ENCODE measurements at regions not wholly inside any gene's neighbourhood (a gene's known extent, or its start where the extent isn't known, plus 50 kb on each side); places are given as distances from the start of the nearest gene placed in this dataset.

DNA sequence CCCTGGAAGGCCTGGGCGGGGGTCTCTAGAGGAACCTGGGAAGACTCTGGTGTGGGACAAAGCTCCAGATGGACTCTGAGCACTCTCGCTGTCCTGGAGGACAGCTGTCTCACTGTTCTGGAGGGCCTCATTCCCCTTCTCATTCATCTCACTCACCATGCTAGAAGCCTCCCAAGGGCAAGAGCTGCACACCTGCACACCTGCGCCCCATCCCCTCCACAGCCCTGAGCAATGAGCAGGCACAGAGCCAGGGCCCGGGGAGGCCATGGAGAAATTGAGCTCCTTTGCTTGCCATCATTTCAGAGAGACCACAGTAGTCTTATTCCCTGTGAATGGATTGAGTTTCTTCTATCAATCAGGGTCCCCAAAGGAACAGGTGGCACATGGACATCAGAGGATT lies 1168.5 kb downstream of the UQCRFS1 start:
- intact Hi-C loops (cut with micrococcal nuclease; ENCODE audit: unreplicated experiment) = no loop called here
- no TSS peak for BruUV-seq (replicated peaks)
- TF ChIP-seq, protein P1, sequence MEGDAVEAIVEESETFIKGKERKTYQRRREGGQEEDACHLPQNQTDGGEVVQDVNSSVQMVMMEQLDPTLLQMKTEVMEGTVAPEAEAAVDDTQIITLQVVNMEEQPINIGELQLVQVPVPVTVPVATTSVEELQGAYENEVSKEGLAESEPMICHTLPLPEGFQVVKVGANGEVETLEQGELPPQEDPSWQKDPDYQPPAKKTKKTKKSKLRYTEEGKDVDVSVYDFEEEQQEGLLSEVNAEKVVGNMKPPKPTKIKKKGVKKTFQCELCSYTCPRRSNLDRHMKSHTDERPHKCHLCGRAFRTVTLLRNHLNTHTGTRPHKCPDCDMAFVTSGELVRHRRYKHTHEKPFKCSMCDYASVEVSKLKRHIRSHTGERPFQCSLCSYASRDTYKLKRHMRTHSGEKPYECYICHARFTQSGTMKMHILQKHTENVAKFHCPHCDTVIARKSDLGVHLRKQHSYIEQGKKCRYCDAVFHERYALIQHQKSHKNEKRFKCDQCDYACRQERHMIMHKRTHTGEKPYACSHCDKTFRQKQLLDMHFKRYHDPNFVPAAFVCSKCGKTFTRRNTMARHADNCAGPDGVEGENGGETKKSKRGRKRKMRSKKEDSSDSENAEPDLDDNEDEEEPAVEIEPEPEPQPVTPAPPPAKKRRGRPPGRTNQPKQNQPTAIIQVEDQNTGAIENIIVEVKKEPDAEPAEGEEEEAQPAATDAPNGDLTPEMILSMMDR (IDR thresholded peaks at IDR 0.05; ENCODE audit: unreplicated experiment) = no peak
- no peaks in the 10 kb centered on the region for H3K36me3 Mint-ChIP-seq (ENCODE audit: insufficient read depth, unreplicated experiment)
- no peak overlapping the region for H3K4me3 Mint-ChIP-seq (ENCODE audit: low read depth, unreplicated experiment)
- DNase-seq = no peak
- no peaks in the 10 kb centered on the region for H3K4me1 Mint-ChIP-seq (ENCODE audit: low read depth, unreplicated experiment)
- CTCF ChIA-PET = no interaction called here
- H3K27me3 Mint-ChIP-seq (ENCODE audit: unreplicated experiment) = no peaks in the 10 kb centered on the region
- peaks cover 3% of the 10 kb centered on the region for H3K9me3 Mint-ChIP-seq (ENCODE audit: low read depth, unreplicated experiment)
- no peak overlapping the region for H3K27ac Mint-ChIP-seq (ENCODE audit: unreplicated experiment)

GRCh38 chr19:28042516-28042915 lies 1170.4 kb downstream of the UQCRFS1 start:
- Mint-ChIP-seq H3K4me1 (ENCODE audit: low read depth, unreplicated experiment) (no peaks in the 10 kb centered on the region), H3K36me3 (ENCODE audit: insufficient read depth, unreplicated experiment) (no peaks in the 10 kb centered on the region), H3K4me3 (ENCODE audit: low read depth, unreplicated experiment) (no peak overlapping the region), H3K9me3 (ENCODE audit: low read depth, unreplicated experiment) (peaks cover 3% of the 10 kb centered on the region), H3K27ac (ENCODE audit: unreplicated experiment) (no peak overlapping the region), H3K27me3 (ENCODE audit: unreplicated experiment) (no peaks in the 10 kb centered on the region)
- TF ChIP-seq, protein P1 (IDR thresholded peaks at IDR 0.05; ENCODE audit: unreplicated experiment) = no peak
- CTCF ChIA-PET = no interaction called here
- intact Hi-C loops (cut with micrococcal nuclease; ENCODE audit: unreplicated experiment) = no loop called here
- BruUV-seq (replicated peaks) = no TSS peak
- DNase-seq = no peak

GRCh38 chr19:28039677-28040381 lies 1173.1 kb downstream of the UQCRFS1 start:
- no peak for DNase-seq
- Mint-ChIP-seq H3K36me3 (ENCODE audit: insufficient read depth, unreplicated experiment) (no peaks in the 10 kb centered on the region), H3K4me3 (ENCODE audit: low read depth, unreplicated experiment) (no peak overlapping the region), H3K9me3 (ENCODE audit: low read depth, unreplicated experiment) (peaks cover 9% of the 10 kb centered on the region), H3K4me1 (ENCODE audit: low read depth, unreplicated experiment) (no peaks in the 10 kb centered on the region), H3K27me3 (ENCODE audit: unreplicated experiment) (no peaks in the 10 kb centered on the region), H3K27ac (ENCODE audit: unreplicated experiment) (no peak overlapping the region)
- TF ChIP-seq, protein P1 (IDR thresholded peaks at IDR 0.05; ENCODE audit: unreplicated experiment) = no peak
- intact Hi-C loops (cut with micrococcal nuclease; ENCODE audit: unreplicated experiment) = no loop called here
- no TSS peak for BruUV-seq (replicated peaks)
- CTCF ChIA-PET = no interaction called here

- CTCF ChIA-PET = no interaction called here
- intact Hi-C loops (cut with micrococcal nuclease; ENCODE audit: unreplicated experiment) = no loop called here
- no peaks in the 10 kb centered on the region for H3K27me3 Mint-ChIP-seq (ENCODE audit: unreplicated experiment)
Measured at GRCh38 chr19:28037186-28037585, 1175.8 kb downstream of the UQCRFS1 start.

More at GRCh38 chr19:28037186-28037585, 1175.8 kb downstream of the UQCRFS1 start:
- no peak for DNase-seq
- TF ChIP-seq, protein P1 (IDR thresholded peaks at IDR 0.05; ENCODE audit: unreplicated experiment) = no peak
- peaks cover 6% of the 10 kb centered on the region for H3K9me3 Mint-ChIP-seq (ENCODE audit: low read depth, unreplicated experiment)
- no TSS peak for BruUV-seq (replicated peaks)
- H3K4me1 Mint-ChIP-seq (ENCODE audit: low read depth, unreplicated experiment) = no peaks in the 10 kb centered on the region
- no peak overlapping the region for H3K27ac Mint-ChIP-seq (ENCODE audit: unreplicated experiment)
- H3K36me3 Mint-ChIP-seq (ENCODE audit: insufficient read depth, unreplicated experiment) = no peaks in the 10 kb centered on the region
- H3K4me3 Mint-ChIP-seq (ENCODE audit: low read depth, unreplicated experiment) = no peak overlapping the region

Measured in Calu3 (cell line).